Spinal cord (tissue), 9 donors: ENCODE measurements at regions not wholly inside any gene's neighbourhood (a gene's known extent, or its start where the extent isn't known, plus 50 kb on each side); places are given as distances from the start of the nearest gene placed in this dataset.

Source experiments
- DNase-seq, 6 donors: peaks; one replicate each; pipeline versions ENCODE4 v3.0.0 to v3.0.0-alpha.2; 2013 to 2015; ENCODE audit warnings: low spot score in 6 of 6, low read depth in 4 of 6
- H3K27ac ChIP-seq: one replicate; pipeline ENCODE4 v1.5.1; 2013; ENCODE audit warnings: low read depth, low read length, control low read depth
- H3K27me3 ChIP-seq: one replicate; pipeline ENCODE4 v1.6.1; 2013; ENCODE audit warnings: low read length; ENCODE audit not compliant: control insufficient read depth, insufficient read depth
- H3K36me3 ChIP-seq: one replicate; pipeline ENCODE4 v1.6.1; 2013; ENCODE audit warnings: low read length; ENCODE audit not compliant: control insufficient read depth, insufficient read depth
- H3K4me1 ChIP-seq: one replicate; pipeline ENCODE4 v1.6.1; 2013; ENCODE audit warnings: low read length; ENCODE audit not compliant: control insufficient read depth, insufficient read depth
- H3K4me3 ChIP-seq: one replicate; pipeline ENCODE4 v1.5.1; 2013; ENCODE audit warnings: low read depth, low read length, control low read depth
- H3K9me3 ChIP-seq: one replicate; pipeline ENCODE4 v1.6.1; 2013; ENCODE audit warnings: low read length; ENCODE audit not compliant: control insufficient read depth, insufficient read depth
- WGBS: methylation state at CpG from one replicate; pipeline ENCODE4 v1.1.5; 2013; ENCODE audit warnings: missing lambda C conversion rate; ENCODE audit not compliant: insufficient coverage; 5-methylcytosine and 5-hydroxymethylcytosine counted together
- donor health status: healthy.

DNA sequence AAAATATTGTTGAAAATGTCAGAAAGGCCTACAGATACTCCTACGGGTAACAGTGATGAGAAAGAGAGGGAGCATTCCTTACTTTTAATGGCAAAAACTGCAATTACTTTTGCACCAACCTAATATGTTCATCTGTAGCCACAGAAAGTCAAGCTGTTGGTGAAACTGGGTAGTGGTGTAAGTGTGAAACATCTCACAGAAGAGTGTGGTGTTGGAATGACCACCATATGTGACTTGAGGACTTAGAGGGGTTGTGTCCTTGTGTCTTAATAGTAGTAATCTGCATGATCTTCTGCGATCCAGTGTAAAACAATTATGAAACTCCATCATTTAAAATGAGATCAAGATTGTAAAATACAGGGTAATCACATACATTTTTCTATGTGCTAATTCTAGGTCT is 320.7 kb downstream of the ADGRL2 start:
- WGBS, result no CpG with 5 or more reads among the region's 2 CpGs

DNA sequence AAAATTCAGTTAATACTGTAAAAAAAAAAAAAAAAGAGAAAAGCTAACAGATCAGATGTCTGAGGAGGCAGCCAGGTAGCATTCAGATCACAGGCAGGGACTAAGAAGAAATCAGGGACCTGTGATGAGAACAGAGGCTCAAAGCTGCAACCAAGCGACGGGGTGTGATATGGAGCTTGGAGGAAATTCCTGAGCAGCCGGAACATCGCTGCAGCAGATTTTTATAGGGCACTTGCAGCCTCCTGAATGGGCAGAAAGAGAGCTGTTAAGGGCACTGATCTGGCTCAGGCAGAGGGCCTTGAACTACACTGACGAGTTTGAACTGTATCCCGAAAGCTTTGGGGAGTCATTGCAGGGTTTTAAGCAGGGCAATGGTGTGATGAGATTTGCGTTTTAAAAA is 315.4 kb downstream of the ADGRL2 start:
- DNase-seq, result peak in 2 of 6 donors; percentile 17 to 78
- Histone ChIP-seq H3K4me1 (no peaks in the 10 kb centered on the region), H3K27me3 (no peaks in the 10 kb centered on the region), H3K4me3 (no peak overlapping the region), H3K36me3 (no peaks in the 10 kb centered on the region), H3K27ac (no peak overlapping the region), H3K9me3 (no peaks in the 10 kb centered on the region)
- WGBS, result 75% methylated on average over 7 of the region's 7 CpGs

More for the DNA sequence above, 320.7 kb downstream of the ADGRL2 start:
- Histone ChIP-seq H3K4me1 (no peaks in the 10 kb centered on the region), H3K36me3 (no peaks in the 10 kb centered on the region), H3K9me3 (no peaks in the 10 kb centered on the region), H3K27ac (no peak overlapping the region), H3K27me3 (no peaks in the 10 kb centered on the region), H3K4me3 (no peak overlapping the region)
- DNase-seq, result no peak

DNA sequence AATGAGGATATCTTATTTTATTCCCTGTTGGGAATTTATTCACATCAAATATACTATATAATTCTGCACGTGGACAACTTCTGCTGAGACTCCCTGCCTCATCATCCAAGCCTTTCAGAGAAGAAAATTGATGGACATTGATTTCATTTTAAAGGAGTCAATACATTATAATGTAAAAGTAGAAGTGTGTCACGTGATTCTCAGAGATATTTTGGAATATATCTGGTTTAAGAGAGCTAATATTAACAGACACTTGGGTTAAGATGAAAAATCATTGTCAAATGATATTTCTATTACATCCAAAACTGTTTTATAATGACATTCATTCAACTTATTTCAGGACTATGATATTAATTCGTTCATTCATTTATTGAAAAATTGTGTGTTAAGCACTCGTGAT is 314.2 kb downstream of the ADGRL2 start:
- no peaks in the 10 kb centered on the region for H3K27me3 ChIP-seq
- WGBS, result no CpG with 5 or more reads among the region's 4 CpGs
- no peak for DNase-seq
- H3K4me3 ChIP-seq, result no peak overlapping the region
- H3K9me3 ChIP-seq, result no peaks in the 10 kb centered on the region
- H3K27ac ChIP-seq, result no peak overlapping the region
- H3K36me3 ChIP-seq, result no peaks in the 10 kb centered on the region
- H3K4me1 ChIP-seq, result no peaks in the 10 kb centered on the region

- no peak overlapping the region for H3K27ac ChIP-seq
- peak in 3 of 6 donors; percentile 2 to 57 (median 39) for DNase-seq
Measured at GRCh38 chr1:82110366-82111254, 309.9 kb downstream of the ADGRL2 start.

DNA sequence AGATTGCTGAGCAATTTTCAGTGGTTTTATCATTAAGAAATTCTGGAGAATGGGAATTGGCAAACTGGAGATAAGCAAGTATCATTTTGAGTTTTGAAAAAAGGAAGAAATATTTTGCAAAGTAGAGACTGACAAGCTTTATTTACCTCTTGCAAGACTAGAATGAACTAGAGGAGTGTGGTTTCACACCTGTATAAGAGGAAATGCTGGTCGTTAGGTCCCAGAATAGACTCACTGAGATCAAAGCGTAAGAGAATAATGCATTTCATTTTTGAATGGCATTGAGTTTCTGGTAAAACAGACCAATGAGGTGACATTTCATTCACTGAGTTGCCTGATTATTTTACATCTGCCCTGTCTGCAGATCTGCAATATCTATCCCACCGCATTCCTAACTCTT is 308.1 kb downstream of the ADGRL2 start:
- DNase-seq, result no peak
- no peaks in the 10 kb centered on the region for H3K27me3 ChIP-seq
- no peaks in the 10 kb centered on the region for H3K9me3 ChIP-seq
- H3K4me1 ChIP-seq, result no peaks in the 10 kb centered on the region
- H3K4me3 ChIP-seq, result no peak overlapping the region
- H3K27ac ChIP-seq, result no peak overlapping the region
- WGBS, result 83% methylated on average over 1 of the region's 3 CpGs
- H3K36me3 ChIP-seq, result no peaks in the 10 kb centered on the region

More at GRCh38 chr1:82110366-82111254, 309.9 kb downstream of the ADGRL2 start:
- no peaks in the 10 kb centered on the region for H3K36me3 ChIP-seq
- WGBS, result 71% methylated on average over 1 of the region's 4 CpGs
- no peaks in the 10 kb centered on the region for H3K9me3 ChIP-seq
- no peaks in the 10 kb centered on the region for H3K27me3 ChIP-seq
- H3K4me1 ChIP-seq, result no peaks in the 10 kb centered on the region
- no peak overlapping the region for H3K4me3 ChIP-seq

GRCh38 chr1:82106672-82107071 is 305.9 kb downstream of the ADGRL2 start:
- no peak for DNase-seq
- WGBS, result no CpG with 5 or more reads among the region's 1 CpG
- no peaks in the 10 kb centered on the region for H3K9me3 ChIP-seq
- H3K4me1 ChIP-seq, result no peaks in the 10 kb centered on the region
- H3K36me3 ChIP-seq, result no peaks in the 10 kb centered on the region
- no peaks in the 10 kb centered on the region for H3K27me3 ChIP-seq
- H3K4me3 ChIP-seq, result no peak overlapping the region
- H3K27ac ChIP-seq, result no peak overlapping the region

DNA sequence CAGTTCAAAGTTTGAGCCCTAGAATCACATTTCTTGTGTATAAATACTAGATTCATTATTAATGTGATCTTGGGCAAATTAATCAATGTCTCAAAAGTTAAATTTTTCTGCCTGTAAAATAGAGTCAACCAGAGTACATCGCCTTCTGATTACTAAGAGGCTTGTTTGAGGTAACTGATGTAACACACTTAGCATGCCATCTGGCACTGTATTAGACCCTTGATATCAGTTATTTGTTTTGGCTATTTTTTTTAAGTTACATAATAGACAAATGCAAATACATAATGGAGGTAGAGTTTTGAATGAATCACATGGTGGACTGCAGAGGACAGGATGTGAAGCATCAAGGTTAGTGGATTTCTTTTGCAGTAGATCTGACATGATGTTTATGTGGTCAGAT is 298.4 kb downstream of the ADGRL2 start:
- no CpG with 5 or more reads among the region's 1 CpG for WGBS

GRCh38 chr1:82094136-82094535 is 293.4 kb downstream of the ADGRL2 start:
- H3K4me3 ChIP-seq, result no peak overlapping the region
- no peaks in the 10 kb centered on the region for H3K4me1 ChIP-seq
- H3K9me3 ChIP-seq, result no peaks in the 10 kb centered on the region
- H3K27ac ChIP-seq, result no peak overlapping the region
- DNase-seq, result no peak
- H3K36me3 ChIP-seq, result no peaks in the 10 kb centered on the region
- 73% methylated on average over 2 of the region's 2 CpGs for WGBS
- H3K27me3 ChIP-seq, result no peaks in the 10 kb centered on the region

More for the DNA sequence above, 298.4 kb downstream of the ADGRL2 start:
- Histone ChIP-seq H3K27ac (no peak overlapping the region), H3K27me3 (no peaks in the 10 kb centered on the region), H3K36me3 (no peaks in the 10 kb centered on the region), H3K4me1 (no peaks in the 10 kb centered on the region), H3K4me3 (no peak overlapping the region), H3K9me3 (no peaks in the 10 kb centered on the region)
- no peak for DNase-seq

DNA sequence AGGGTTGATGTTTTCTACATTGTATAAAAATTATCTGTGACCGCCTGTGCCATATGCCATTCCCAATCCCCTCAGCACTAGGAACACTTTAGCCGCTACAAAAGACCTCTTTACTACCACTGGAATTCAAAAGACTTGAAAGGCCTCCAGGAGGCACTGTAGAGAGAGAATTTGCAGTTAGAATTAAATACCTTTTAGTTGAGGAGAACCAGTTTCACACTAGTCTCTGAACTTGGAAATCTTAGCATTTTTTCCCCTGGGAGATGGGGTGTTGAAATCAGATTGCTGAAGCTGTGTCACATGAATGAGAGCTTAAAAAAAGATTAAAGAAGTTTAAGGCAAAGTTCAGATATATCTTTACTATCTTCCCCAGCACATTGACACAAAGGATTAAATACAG is 291.0 kb downstream of the ADGRL2 start:
- Histone ChIP-seq H3K27ac (no peak overlapping the region), H3K9me3 (no peaks in the 10 kb centered on the region), H3K4me1 (no peaks in the 10 kb centered on the region), H3K4me3 (no peak overlapping the region), H3K27me3 (no peaks in the 10 kb centered on the region), H3K36me3 (no peaks in the 10 kb centered on the region)
- WGBS, result no CpG with 5 or more reads among the region's 2 CpGs
- peak in 1 of 6 donors; percentile 22 for DNase-seq

- Histone ChIP-seq H3K9me3 (no peaks in the 10 kb centered on the region), H3K27ac (no peak overlapping the region), H3K27me3 (no peaks in the 10 kb centered on the region), H3K4me3 (no peak overlapping the region), H3K4me1 (no peaks in the 10 kb centered on the region), H3K36me3 (no peaks in the 10 kb centered on the region)
- no peak for DNase-seq
- WGBS, result 80% methylated on average over 1 of the region's 3 CpGs
Measured at GRCh38 chr1:82091265-82091664, 290.5 kb downstream of the ADGRL2 start.
